AG08396 (cell line): ENCODE measurements at regions not wholly inside any gene's neighbourhood (a gene's known extent, or its start where the extent isn't known, plus 50 kb on each side); places are given as distances from the start of the nearest gene placed in this dataset.

Source experiments
- DNase-seq: peaks from one replicate; pipeline ENCODE4 v3.0.0; 2012; ENCODE audit warnings: low spot score, mixed read lengths

- no peak for DNase-seq
These were observed 95.4 kb downstream of the RAB18 start for GRCh38 chr10:27599546-27599945.

GRCh38 chr10:27600930-27601329 is 96.8 kb downstream of the RAB18 start:
- no peak for DNase-seq

- DNase-seq: no peak
These were observed 97.4 kb downstream of the RAB18 start for GRCh38 chr10:27601503-27601902.

- no peak for DNase-seq
These were observed 97.9 kb downstream of the RAB18 start for GRCh38 chr10:27601946-27602538.

GRCh38 chr10:27603104-27603503 is 99.0 kb downstream of the RAB18 start:
- no peak for DNase-seq

GRCh38 chr10:27605318-27605717 is 101.2 kb downstream of the RAB18 start:
- no peak for DNase-seq

- DNase-seq: no peak
These were observed 103.5 kb downstream of the RAB18 start for GRCh38 chr10:27607591-27607990.

- peak; percentile 44 for DNase-seq
These were observed 107.1 kb downstream of the RAB18 start for GRCh38 chr10:27611236-27611635.

GRCh38 chr10:27611744-27612550 is 107.8 kb downstream of the RAB18 start:
- DNase-seq: no peak

- DNase-seq: no peak
These were observed 108.5 kb downstream of the RAB18 start for GRCh38 chr10:27612551-27613035.

GRCh38 chr10:27614776-27615175 is 110.7 kb downstream of the RAB18 start:
- no peak for DNase-seq

- no peak for DNase-seq
These were observed 114.0 kb downstream of the RAB18 start for GRCh38 chr10:27618036-27618615.

GRCh38 chr10:27618906-27619305 is 114.8 kb downstream of the RAB18 start:
- no peak for DNase-seq

GRCh38 chr10:27619329-27619728 is 115.2 kb downstream of the RAB18 start:
- no peak for DNase-seq

- peak; percentile 36 for DNase-seq
These were observed 116.6 kb downstream of the RAB18 start for GRCh38 chr10:27620430-27621397.

- DNase-seq: no peak
These were observed 117.4 kb downstream of the RAB18 start for GRCh38 chr10:27621461-27621860.

GRCh38 chr10:27622596-27622995 is 118.5 kb downstream of the RAB18 start:
- no peak for DNase-seq
